Inflammatory macrophage treated with lipopolysaccharide for 4 hours (primary cell): ENCODE measurements at regions not wholly inside any gene's neighbourhood (a gene's known extent, or its start where the extent isn't known, plus 50 kb on each side); places are given as distances from the start of the nearest gene placed in this dataset.

Source experiments
- DNase-seq: peaks from one replicate; pipeline ENCODE4 v3.0.0-alpha.2; 2020

- peak; percentile 46 for DNase-seq
Observed at GRCh38 chr1:55375617-55376258, 160.6 kb upstream of the USP24 start.

- no peak for DNase-seq
Observed at GRCh38 chr1:55374801-55375616, 159.8 kb upstream of the USP24 start.

GRCh38 chr1:55374216-55374615, 159.1 kb upstream of the USP24 start:
- DNase-seq = no peak

- no peak for DNase-seq
Observed at GRCh38 chr1:55369474-55369873, 154.3 kb upstream of the USP24 start.

GRCh38 chr1:55368698-55369097, 153.5 kb upstream of the USP24 start:
- no peak for DNase-seq

- DNase-seq = no peak
Observed at GRCh38 chr1:55367273-55367672, 152.1 kb upstream of the USP24 start.

- no peak for DNase-seq
Observed at GRCh38 chr1:55364216-55364615, 149.1 kb upstream of the USP24 start.

GRCh38 chr1:55363268-55363667, 148.1 kb upstream of the USP24 start:
- no peak for DNase-seq

GRCh38 chr1:55362558-55362957, 147.4 kb upstream of the USP24 start:
- DNase-seq = peak; percentile 64

GRCh38 chr1:55359611-55360010, 144.4 kb upstream of the USP24 start:
- no peak for DNase-seq

- no peak for DNase-seq
Observed at GRCh38 chr1:55358581-55358980, 143.4 kb upstream of the USP24 start.

- no peak for DNase-seq
Observed at GRCh38 chr1:55355549-55355948, 140.4 kb upstream of the USP24 start.

GRCh38 chr1:55353707-55354620, 138.8 kb upstream of the USP24 start:
- no peak for DNase-seq

GRCh38 chr1:55352811-55353180, 137.6 kb upstream of the USP24 start:
- no peak for DNase-seq

GRCh38 chr1:55352080-55352810, 137.1 kb upstream of the USP24 start:
- no peak for DNase-seq

- DNase-seq = no peak
Observed at GRCh38 chr1:55348356-55348755, 133.2 kb upstream of the USP24 start.

- no peak for DNase-seq
Observed at GRCh38 chr1:55347866-55348265, 132.7 kb upstream of the USP24 start.

- no peak for DNase-seq
Observed at GRCh38 chr1:55347041-55347440, 131.9 kb upstream of the USP24 start.

GRCh38 chr1:55346586-55346985, 131.4 kb upstream of the USP24 start:
- DNase-seq = no peak

- DNase-seq = no peak
Observed at GRCh38 chr1:55339681-55340080, 124.5 kb upstream of the USP24 start.

- DNase-seq = peak; percentile 13
Observed at GRCh38 chr1:55338448-55338820, 123.3 kb upstream of the USP24 start.

GRCh38 chr1:55337801-55338447, 122.8 kb upstream of the USP24 start:
- DNase-seq = peak; percentile 62
